Left kidney (tissue), 1 donor: ENCODE measurements at regions not wholly inside any gene's neighbourhood (a gene's known extent, or its start where the extent isn't known, plus 50 kb on each side); places are given as distances from the start of the nearest gene placed in this dataset.
A peak's percentile ranks its signal among the peaks of the same experiment; 100 is the strongest.
"Not testable (repeated sequence)": the region's sequence is repeated elsewhere in the genome, so short reads cannot be mapped to it uniquely, and the experiment has no call there.

Source experiments
- DNase-seq: peaks from one replicate; pipeline ENCODE4 v3.0.0-alpha.2; 2013

- no peak for DNase-seq
These were observed 296.3 kb upstream of the NMUR2 start for GRCh38 chr5:152701305-152701949.

GRCh38 chr5:152704286-152704685, 299.2 kb upstream of the NMUR2 start:
- DNase-seq: no peak

- DNase-seq: no peak
These were observed 306.8 kb upstream of the NMUR2 start for GRCh38 chr5:152711801-152712388.

- no peak for DNase-seq
These were observed 312.3 kb upstream of the NMUR2 start for GRCh38 chr5:152717393-152717792.

- no peak for DNase-seq
These were observed 318.4 kb upstream of the NMUR2 start for GRCh38 chr5:152723482-152723881.

- no peak for DNase-seq
These were observed 325.1 kb upstream of the NMUR2 start for GRCh38 chr5:152730176-152730575.

- DNase-seq: no peak
These were observed 331.8 kb upstream of the NMUR2 start for GRCh38 chr5:152736906-152737305.

- no peak for DNase-seq
These were observed 334.8 kb upstream of the NMUR2 start for GRCh38 chr5:152739916-152740315.

GRCh38 chr5:152741126-152741525, 336.0 kb upstream of the NMUR2 start:
- DNase-seq: not testable (repeated sequence)

- not testable (repeated sequence) for DNase-seq
These were observed 382.7 kb upstream of the NMUR2 start for GRCh38 chr5:152787709-152788217.

- no peak for DNase-seq
These were observed 396.8 kb upstream of the NMUR2 start for GRCh38 chr5:152801886-152802285.

- DNase-seq: peak; percentile 17
These were observed 399.1 kb upstream of the NMUR2 start for GRCh38 chr5:152804179-152804578.

GRCh38 chr5:152811988-152812387, 406.9 kb upstream of the NMUR2 start:
- no peak for DNase-seq

GRCh38 chr5:152813526-152813925, 408.4 kb upstream of the NMUR2 start:
- DNase-seq: no peak

GRCh38 chr5:152819891-152820290, 414.8 kb upstream of the NMUR2 start:
- DNase-seq: no peak

GRCh38 chr5:152824316-152824715, 419.2 kb upstream of the NMUR2 start:
- DNase-seq: no peak

- DNase-seq: no peak
These were observed 433.2 kb upstream of the NMUR2 start for GRCh38 chr5:152838241-152838786.

- no peak for DNase-seq
These were observed 439.6 kb upstream of the NMUR2 start for GRCh38 chr5:152844713-152845112.

GRCh38 chr5:152853361-152853760, 448.3 kb upstream of the NMUR2 start:
- DNase-seq: no peak

- no peak for DNase-seq
These were observed 450.4 kb upstream of the NMUR2 start for GRCh38 chr5:152855441-152855840.

- no peak for DNase-seq
These were observed 456.2 kb upstream of the NMUR2 start for GRCh38 chr5:152861231-152861630.

GRCh38 chr5:152864447-152864846, 459.4 kb upstream of the NMUR2 start:
- no peak for DNase-seq

- peak; percentile 25 for DNase-seq
These were observed 459.9 kb upstream of the NMUR2 start for GRCh38 chr5:152864991-152865390.

GRCh38 chr5:152869971-152870370, 464.9 kb upstream of the NMUR2 start:
- DNase-seq: no peak
